HepG2 (cell line): ENCODE measurements at regions not wholly inside any gene's neighbourhood (a gene's known extent, or its start where the extent isn't known, plus 50 kb on each side); places are given as distances from the start of the nearest gene placed in this dataset.

ENCODE experiments used
- ATAC-seq: fragments of 200-7000 bp; cut with Tn5 transposase; 3 replicates; pipeline ENCODE4 v1.9.1; 2020; ENCODE audit warnings: mild to moderate bottlenecking, moderate library complexity
- BruUV-seq: library from RNA; stranded (reverse); fragments of 400-500 nt; replicated peaks from 2 replicates; lab custom pipeline; 2021; lab: Mats Ljungman, UMichigan
- CTCF ChIA-PET: fragments of 300-600 bp; formaldehyde crosslinking; extraction: SDS; loops from one replicate; lab custom pipeline; 2021; ENCODE audit warnings: low total read pairs, inconsistent platforms, low intra/inter-chr PET ratio; lab: Yijun Ruan, JAX
- POLR2A ChIA-PET: fragments of 350-600 bp; sonication (Branson Sonifier 250); formaldehyde crosslinking; loops from one replicate; lab custom pipeline; 2020; ENCODE audit warnings: antibody characterized with exemption, inconsistent platforms; lab: Yijun Ruan, JAX
- DNase-seq: peaks from one replicate; pipeline ENCODE4 v3.0.0-alpha.2; 2015; ENCODE audit warnings: low spot score
- FAIRE-seq: peaks from 3 replicates; lab custom pipeline; 2011; peaks lifted over from hg19 to GRCh38; lab: Jason Lieb, UNC
- H2AFZ ChIP-seq: one replicate; pipeline ENCODE4 v1.6.1; 2011; ENCODE audit warnings: low read length, inconsistent platforms
- H3K27ac ChIP-seq: fragments of 300-600 bp; 3 replicates; pipeline ENCODE4 v1.8.0; 2011; ENCODE audit warnings: mixed run types, mild to moderate bottlenecking, mixed read lengths, low read length, inconsistent platforms; ENCODE audit not compliant: insufficient read depth; ENCODE audit errors: extremely low read length
- H3K27me3 ChIP-seq, 2 experiments: fragments of 200-600 bp in 1 of 2; 2 replicates in 1 of 2; 3 replicates in 1 of 2; pipeline versions ENCODE4 v1.6.0 to v1.8.0; 2011; ENCODE audit warnings: low read length in 2 of 2, mild to moderate bottlenecking in 2 of 2, moderate library complexity in 2 of 2, inconsistent platforms in 1 of 2; ENCODE audit not compliant: insufficient read depth in 2 of 2, control insufficient read depth in 1 of 2
- H3K36me3 ChIP-seq, 2 experiments: fragments of 200-600 bp in 1 of 2; replicated peaks in 1 of 2; 2 replicates in 1 of 2; 3 replicates in 1 of 2; pipeline versions ENCODE4 v1.5.1 to v1.8.0; 2011; ENCODE audit warnings: low read length in 2 of 2, inconsistent platforms in 1 of 2; ENCODE audit not compliant: insufficient read depth in 2 of 2, control insufficient read depth in 1 of 2
- H3K4me1 ChIP-seq: 2 replicates; pipeline ENCODE4 v1.5.1; 2012; ENCODE audit warnings: low read length, inconsistent platforms; ENCODE audit not compliant: insufficient read depth
- H3K4me2 ChIP-seq: 2 replicates; pipeline ENCODE4 v1.6.0; 2011; ENCODE audit warnings: low read depth, low read length, inconsistent platforms
- H3K4me3 ChIP-seq, 3 experiments: fragments of 200-600 bp in 1 of 3; sonication (generic), shearing (Covaris generic) in 1 of 3; replicated peaks in 1 of 3; 2 replicates each; pipeline ENCODE4 v1.5.1; 2011 to 2016; ENCODE audit warnings: low read length in 3 of 3, inconsistent platforms in 2 of 3, low read depth in 2 of 3, mild to moderate bottlenecking in 2 of 3, control low read depth in 1 of 3, mixed read lengths in 1 of 3; ENCODE audit not compliant: insufficient read depth in 1 of 3
- H3K79me2 ChIP-seq: one replicate; pipeline ENCODE4 v1.6.1; 2011; ENCODE audit warnings: low read length, inconsistent platforms; ENCODE audit not compliant: insufficient read depth
- H3K9ac ChIP-seq: 2 replicates; pipeline ENCODE4 v1.6.0; 2011; ENCODE audit warnings: mild to moderate bottlenecking, low read depth, low read length, inconsistent platforms; ENCODE audit not compliant: insufficient read depth
- H3K9me3 ChIP-seq: 2 replicates; pipeline ENCODE4 v1.5.1; 2012; ENCODE audit warnings: mild to moderate bottlenecking, low read length
- H4K20me1 ChIP-seq: 2 replicates; pipeline ENCODE4 v1.6.0; 2011; ENCODE audit warnings: inconsistent platforms, mild to moderate bottlenecking, low read length, moderate library complexity; ENCODE audit not compliant: insufficient read depth
- NR0B2 ChIP-seq: sonication (generic); formaldehyde crosslinking; IDR thresholded peaks from 2 replicates; pipeline ENCODE4 v1.4.0; 2020; ENCODE audit warnings: mild to moderate bottlenecking, missing genetic modification reagents
- REPIN1 ChIP-seq: sonication (generic); formaldehyde crosslinking; IDR thresholded peaks from 2 replicates; pipeline ENCODE4 v1.8.0; 2022; ENCODE audit warnings: missing genetic modification reagents, low read depth, mild to moderate bottlenecking, borderline replicate concordance
- SOX5 ChIP-seq: IDR thresholded peaks from 2 replicates; pipeline ENCODE4 v1.6.1; 2016; ENCODE audit warnings: borderline replicate concordance
- SP2 ChIP-seq: sonication (generic); formaldehyde crosslinking; IDR thresholded peaks from 2 replicates; pipeline ENCODE4 v1.5.1; 2020; ENCODE audit warnings: mild to moderate bottlenecking, missing genetic modification reagents
- TAF15 ChIP-seq: fragments of 200-400 bp; formaldehyde crosslinking; IDR thresholded peaks from one replicate; pipeline ENCODE4 v1.6.1; 2018; ENCODE audit warnings: mild to moderate bottlenecking, low read depth, low read length; ENCODE audit not compliant: poor library complexity, severe bottlenecking
- WIZ ChIP-seq: sonication (generic); formaldehyde crosslinking; IDR thresholded peaks from 2 replicates; pipeline ENCODE4 v1.5.1; 2020; ENCODE audit warnings: mild to moderate bottlenecking, missing genetic modification reagents
- ZFP36L1 ChIP-seq: sonication (generic); formaldehyde crosslinking; IDR thresholded peaks from 2 replicates; pipeline ENCODE4 v1.8.0; 2022; ENCODE audit warnings: mild to moderate bottlenecking, missing genetic modification reagents, moderate library complexity
- ZNF230 ChIP-seq: sonication (generic); formaldehyde crosslinking; IDR thresholded peaks from 2 replicates; pipeline ENCODE4 v1.4.0; 2020; ENCODE audit warnings: mild to moderate bottlenecking, missing genetic modification reagents
- ZNF446 ChIP-seq: sonication (generic); formaldehyde crosslinking; IDR thresholded peaks from 2 replicates; pipeline ENCODE4 v1.5.0; 2020; ENCODE audit warnings: mild to moderate bottlenecking, missing genetic modification reagents
- ZNF768 ChIP-seq: sonication (generic); formaldehyde crosslinking; IDR thresholded peaks from 2 replicates; pipeline ENCODE4 v1.4.0; 2020; ENCODE audit warnings: missing genetic modification reagents
- WGBS: methylation state at CpG from one replicate; pipeline ENCODE4 v1.1.6; 2017; ENCODE audit warnings: low lambda C conversion rate; 5-methylcytosine and 5-hydroxymethylcytosine counted together
- in situ Hi-C: cut with HindIII; loops from 2 replicates; pipeline ENCODE4 v1.10.0; 2017; ENCODE audit warnings: low pct_unique_long_range_greater_than_20kb; ENCODE audit not compliant: extremely low pct_ligation_motif_present
- intact Hi-C: fragments of 100-400 bp; cut with micrococcal nuclease; formaldehyde crosslinking; loops from one replicate; pipeline ENCODE4 v1.10.0; 2022; ENCODE audit not compliant: unreplicated experiment

- POLR2A ChIA-PET: no interaction called here
- TF ChIP-seq NR0B2 (CRISPR knock-in tag) (no peak), ZNF446 (CRISPR knock-in tag) (no peak), ZNF230 (CRISPR knock-in tag) (no peak), ZFP36L1 (CRISPR knock-in tag) (no peak), TAF15 (no peak), REPIN1 (CRISPR knock-in tag) (no peak), ZNF768 (CRISPR knock-in tag) (no peak)
- TF ChIP-seq, all 625 proteins: peak for 0
- no peak for ATAC-seq
- no peak for FAIRE-seq
- BruUV-seq: no TSS peak
- WGBS: 96% methylated on average over 6 of the region's 6 CpGs
- intact Hi-C loops: no loop called here
- in situ Hi-C loops: no loop called here
- no peaks in the 10 kb centered on the region for H4K20me1 ChIP-seq
- H3K9me3 ChIP-seq: no peaks in the 10 kb centered on the region
- H3K27ac ChIP-seq: no peak overlapping the region
- no peak overlapping the region for H3K9ac ChIP-seq
- peaks cover 77% of the 10 kb centered on the region for H3K4me1 ChIP-seq
- no peaks in the 10 kb centered on the region for H3K36me3 ChIP-seq
- no peak overlapping the region; the same call in 1 of the 2 replicates for H3K4me2 ChIP-seq
- CTCF ChIA-PET: no interaction called here
- no peak overlapping the region for H3K4me3 ChIP-seq
- H3K79me2 ChIP-seq: no peaks in the 10 kb centered on the region
- no peak for DNase-seq
- H2AFZ ChIP-seq: no peak overlapping the region
- no peaks in the 10 kb centered on the region for H3K27me3 ChIP-seq
Observed at GRCh38 chr4:83192634-83193033, 78.1 kb upstream of the PLAC8 start.

- no peaks in the 10 kb centered on the region for H3K9me3 ChIP-seq
- ChIA-PET POLR2A (no interaction called here), CTCF (no interaction called here)
- no peaks in the 10 kb centered on the region for H3K27me3 ChIP-seq
- ATAC-seq: no peak
- no peak for FAIRE-seq
- no TSS peak for BruUV-seq
- no peaks in the 10 kb centered on the region for H3K79me2 ChIP-seq
- intact Hi-C loops (no loop called here), in situ Hi-C loops (no loop called here)
- DNase-seq: no peak
- no peak overlapping the region for H2AFZ ChIP-seq
- H3K9ac ChIP-seq: no peak overlapping the region
- peaks cover 66% of the 10 kb centered on the region for H3K4me1 ChIP-seq
- H3K36me3 ChIP-seq: no peaks in the 10 kb centered on the region
- H3K27ac ChIP-seq: no peak overlapping the region
- H3K4me3 ChIP-seq: no peak overlapping the region
- no peaks in the 10 kb centered on the region for H4K20me1 ChIP-seq
- H3K4me2 ChIP-seq: no peak overlapping the region
- WGBS: 87% methylated on average over 2 of the region's 2 CpGs
- TF ChIP-seq SOX5: no peak
- no peak for TF ChIP-seq WIZ (CRISPR knock-in tag)
- TF ChIP-seq SP2 (CRISPR knock-in tag): no peak
Observed at GRCh38 chr4:83191026-83191425, 76.5 kb upstream of the PLAC8 start.
